ENCODE measurements at regions not wholly inside any gene's neighbourhood (a gene's known extent, or its start where the extent isn't known, plus 50 kb on each side); places are given as distances from the start of the nearest gene placed in this dataset.
A peak's percentile ranks its signal among the peaks of the same experiment; 100 is the strongest.

DNA sequence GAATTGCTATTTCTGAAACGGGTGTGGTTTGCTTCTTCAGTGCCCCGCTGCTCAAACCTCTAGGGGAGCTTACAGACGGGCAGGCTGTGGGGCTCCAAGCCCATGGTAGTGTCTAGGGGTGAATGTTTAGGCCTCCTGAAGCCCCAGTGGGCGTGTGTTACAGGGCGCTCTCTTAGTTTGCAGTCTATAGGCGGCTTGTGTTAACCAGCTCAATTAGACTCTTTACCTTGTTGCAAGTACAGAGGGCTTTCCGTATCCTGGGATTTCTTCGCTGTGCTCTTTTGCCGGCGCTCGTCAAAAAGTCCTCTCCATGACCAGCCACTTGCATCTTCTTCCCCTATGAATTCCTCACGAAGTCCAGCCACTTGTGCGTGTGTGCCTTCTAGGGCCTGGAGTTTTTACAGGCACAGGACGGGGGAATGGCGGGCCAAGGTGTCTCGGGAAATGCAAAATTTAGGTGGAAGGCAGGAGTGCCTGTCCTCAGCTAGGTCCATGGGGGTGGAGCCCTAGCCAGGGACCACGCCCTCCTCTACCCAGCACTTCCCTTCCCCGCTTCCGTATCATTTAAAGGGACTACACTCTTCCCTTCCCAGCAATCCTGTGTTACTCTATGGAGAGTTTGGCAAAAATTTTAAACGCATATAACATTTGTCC, 94.5 kb downstream of the HTR1B start:
- no peak for DNase-seq (ENCODE audit: low read depth)
- TF ChIP-seq, protein P1, sequence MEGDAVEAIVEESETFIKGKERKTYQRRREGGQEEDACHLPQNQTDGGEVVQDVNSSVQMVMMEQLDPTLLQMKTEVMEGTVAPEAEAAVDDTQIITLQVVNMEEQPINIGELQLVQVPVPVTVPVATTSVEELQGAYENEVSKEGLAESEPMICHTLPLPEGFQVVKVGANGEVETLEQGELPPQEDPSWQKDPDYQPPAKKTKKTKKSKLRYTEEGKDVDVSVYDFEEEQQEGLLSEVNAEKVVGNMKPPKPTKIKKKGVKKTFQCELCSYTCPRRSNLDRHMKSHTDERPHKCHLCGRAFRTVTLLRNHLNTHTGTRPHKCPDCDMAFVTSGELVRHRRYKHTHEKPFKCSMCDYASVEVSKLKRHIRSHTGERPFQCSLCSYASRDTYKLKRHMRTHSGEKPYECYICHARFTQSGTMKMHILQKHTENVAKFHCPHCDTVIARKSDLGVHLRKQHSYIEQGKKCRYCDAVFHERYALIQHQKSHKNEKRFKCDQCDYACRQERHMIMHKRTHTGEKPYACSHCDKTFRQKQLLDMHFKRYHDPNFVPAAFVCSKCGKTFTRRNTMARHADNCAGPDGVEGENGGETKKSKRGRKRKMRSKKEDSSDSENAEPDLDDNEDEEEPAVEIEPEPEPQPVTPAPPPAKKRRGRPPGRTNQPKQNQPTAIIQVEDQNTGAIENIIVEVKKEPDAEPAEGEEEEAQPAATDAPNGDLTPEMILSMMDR (IDR thresholded peaks at IDR 0.05; ENCODE audit: insufficient read depth, low read depth, low read length, missing control alignments), result no peak
- H3K4me3 ChIP-seq (ENCODE audit: low read depth, low read length), result no peak overlapping the region

DNA sequence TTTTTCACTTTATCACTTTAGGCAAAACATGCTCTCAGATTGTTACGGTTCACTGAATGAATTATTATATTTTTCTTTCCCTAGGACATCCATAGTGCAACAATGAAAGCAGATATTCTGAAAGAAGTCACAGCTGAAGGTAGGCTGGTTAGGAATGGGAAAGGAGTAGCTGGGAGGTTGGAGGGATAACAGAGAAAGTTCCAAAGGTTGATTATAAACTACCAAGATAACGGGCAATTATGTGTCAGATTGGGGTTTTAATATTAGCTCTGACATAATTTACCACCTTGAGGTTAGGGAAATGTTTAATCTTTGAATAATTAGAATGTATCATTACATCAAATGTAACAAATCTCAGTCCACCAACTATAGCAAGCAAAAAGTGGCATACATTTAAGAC, 96.5 kb downstream of the HTR1B start:
- TF ChIP-seq, protein P1 (IDR thresholded peaks at IDR 0.05; ENCODE audit: insufficient read depth, low read depth, low read length, missing control alignments), result no peak
- DNase-seq (ENCODE audit: low read depth), result no peak
- no peak overlapping the region for H3K4me3 ChIP-seq (ENCODE audit: low read depth, low read length)

DNA sequence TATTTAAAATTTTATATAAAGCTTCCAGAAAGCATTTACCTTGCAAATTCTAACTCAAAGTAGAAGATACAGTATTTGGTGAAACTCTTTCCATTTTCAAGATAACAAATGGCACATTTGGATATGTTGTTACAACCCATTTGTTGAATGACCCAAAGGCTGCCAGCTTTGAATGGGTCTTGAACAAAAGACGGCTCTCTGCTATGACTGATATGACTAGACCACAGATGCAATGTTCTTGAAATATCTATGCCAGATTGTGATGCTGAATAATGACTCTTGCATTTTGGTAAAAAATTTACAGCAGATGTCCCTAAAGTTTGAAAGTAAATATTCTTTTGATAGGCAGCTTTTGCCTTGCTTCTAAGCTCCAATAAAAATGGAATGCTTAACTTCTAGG, 99.6 kb downstream of the HTR1B start:
- TF ChIP-seq, protein P1 (IDR thresholded peaks at IDR 0.05; ENCODE audit: insufficient read depth, low read depth, low read length, missing control alignments), result no peak
- no peak overlapping the region for H3K4me3 ChIP-seq (ENCODE audit: low read depth, low read length)
- no peak for DNase-seq (ENCODE audit: low read depth)

DNA sequence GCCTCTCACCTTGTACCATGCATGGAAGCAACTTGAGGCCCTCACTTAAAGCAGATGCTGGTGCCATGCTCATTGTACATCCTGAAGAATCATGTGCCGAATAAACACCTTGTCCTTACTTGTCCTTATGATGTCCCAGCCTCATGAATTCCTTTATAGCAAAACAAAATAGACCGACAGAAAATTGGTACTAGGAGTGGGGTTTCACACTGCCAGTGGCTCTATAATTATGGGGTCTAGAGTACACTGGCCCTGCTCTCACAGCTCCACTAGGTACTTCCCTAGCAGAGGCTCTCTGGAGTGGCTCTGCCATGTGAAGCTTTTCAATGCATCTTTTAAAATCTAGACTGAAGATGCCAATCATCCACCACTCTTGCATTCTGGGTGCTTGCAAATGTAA, 101.2 kb downstream of the HTR1B start:
- no peak for DNase-seq (ENCODE audit: low read depth)
- TF ChIP-seq, protein P1 (IDR thresholded peaks at IDR 0.05; ENCODE audit: insufficient read depth, low read depth, low read length, missing control alignments), result no peak
- H3K4me3 ChIP-seq (ENCODE audit: low read depth, low read length), result no peak overlapping the region

DNA sequence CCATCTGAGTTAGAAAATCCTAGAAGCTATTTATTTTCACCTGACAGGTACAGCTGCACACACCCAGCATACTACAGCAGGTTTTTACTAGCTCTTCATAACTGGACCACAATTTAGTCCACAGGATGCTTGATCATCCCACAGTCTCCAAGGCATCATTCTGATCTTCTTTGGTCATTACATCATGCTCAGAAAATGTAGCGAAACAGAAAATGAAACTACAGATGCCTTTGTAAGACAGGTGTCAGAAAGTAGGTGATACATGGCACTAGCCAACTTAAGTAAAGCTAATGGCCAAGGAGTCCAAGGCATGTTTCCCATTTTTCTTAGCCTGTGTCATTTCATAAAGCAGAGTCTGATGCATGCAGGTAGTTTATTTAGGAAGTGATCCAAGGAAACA, 102.3 kb downstream of the HTR1B start:
- TF ChIP-seq, protein P1 (IDR thresholded peaks at IDR 0.05; ENCODE audit: insufficient read depth, low read depth, low read length, missing control alignments), result no peak
- H3K4me3 ChIP-seq (ENCODE audit: low read depth, low read length), result no peak overlapping the region
- DNase-seq (ENCODE audit: low read depth), result peak; percentile 9

DNA sequence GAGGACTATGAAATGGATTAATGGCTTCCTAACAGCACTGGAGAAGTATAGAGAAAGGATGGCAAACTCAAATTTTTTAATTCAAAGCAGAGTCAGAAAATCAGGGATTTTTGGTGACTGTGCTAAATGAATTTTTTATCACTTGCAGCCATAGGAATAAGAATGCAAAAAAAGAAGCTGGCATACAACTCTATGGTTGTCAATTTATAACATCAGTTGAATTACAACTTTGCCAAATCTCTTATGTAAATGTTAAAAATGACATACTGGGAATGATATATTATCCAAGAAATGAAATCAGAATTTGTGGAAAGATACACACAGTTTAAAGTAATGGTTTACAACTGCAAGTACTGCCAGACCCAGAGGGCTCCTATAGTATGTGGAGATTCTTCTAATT, 106.5 kb downstream of the HTR1B start:
- H3K4me3 ChIP-seq (ENCODE audit: low read depth, low read length), result no peak overlapping the region
- TF ChIP-seq, protein P1 (IDR thresholded peaks at IDR 0.05; ENCODE audit: insufficient read depth, low read depth, low read length, missing control alignments), result no peak
- DNase-seq (ENCODE audit: low read depth), result no peak

DNA sequence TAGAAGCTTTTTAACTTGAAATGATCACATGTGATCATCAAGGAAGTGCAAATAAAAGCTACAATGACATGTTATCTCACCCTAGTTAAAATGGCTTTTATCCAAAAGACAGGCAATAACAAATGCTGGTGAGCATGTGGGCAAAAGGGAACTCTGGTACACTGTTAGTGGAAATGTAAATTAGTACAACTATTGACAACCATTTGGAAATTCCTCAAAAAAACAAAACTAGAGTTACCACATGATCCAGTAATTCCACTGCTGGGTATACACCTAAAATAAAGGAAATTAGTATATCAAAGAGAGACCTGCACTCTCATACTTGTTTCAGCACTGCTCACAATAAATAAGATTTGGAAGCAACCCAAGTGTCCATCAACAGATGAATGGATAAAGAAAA, 108.7 kb downstream of the HTR1B start:
- no peak for DNase-seq (ENCODE audit: low read depth)
- no peak overlapping the region for H3K4me3 ChIP-seq (ENCODE audit: low read depth, low read length)
- TF ChIP-seq, protein P1 (IDR thresholded peaks at IDR 0.05; ENCODE audit: insufficient read depth, low read depth, low read length, missing control alignments), result no peak
